HL-60 (cell line): ENCODE measurements at regions not wholly inside any gene's neighbourhood (a gene's known extent, or its start where the extent isn't known, plus 50 kb on each side); places are given as distances from the start of the nearest gene placed in this dataset.

Experiments
- DNase-seq, 2 experiments: peaks; one replicate each; pipeline ENCODE4 v3.0.0-alpha.2; 2010 to 2020; ENCODE audit warnings: low read depth in 1 of 2, low spot score in 1 of 2
- H3K27ac ChIP-seq: fragments of 250-450 bp; sonication (Bioruptor Pico); replicated peaks from 2 replicates; pipeline ENCODE4 v1.5.1; 2020; ENCODE audit warnings: mild to moderate bottlenecking, moderate library complexity
- H3K27me3 ChIP-seq: fragments of 250-450 bp; sonication (Bioruptor Pico); 2 replicates; pipeline ENCODE4 v1.5.1; 2021; ENCODE audit warnings: mild to moderate bottlenecking, moderate library complexity; ENCODE audit not compliant: insufficient read depth, poor library complexity, severe bottlenecking
- H3K4me3 ChIP-seq: replicated peaks from 2 replicates; pipeline ENCODE4 v1.5.1; 2011; ENCODE audit warnings: mild to moderate bottlenecking, control low read depth, low read length; ENCODE audit not compliant: insufficient read depth
- GABPA ChIP-seq: IDR thresholded peaks from 2 replicates; pipeline ENCODE4 v1.6.1; 2012; ENCODE audit warnings: low read depth
- POLR2AphosphoS5 ChIP-seq: IDR thresholded peaks from 2 replicates; pipeline ENCODE4 v1.6.1; 2012; ENCODE audit warnings: low read depth
- SPI1 ChIP-seq: IDR thresholded peaks from 2 replicates; pipeline ENCODE4 v1.6.1; 2012; ENCODE audit warnings: low read depth, mild to moderate bottlenecking, borderline replicate concordance
- TF ChIP-seq, protein P1 (sequence below): IDR thresholded peaks from 2 replicates; pipeline ENCODE4 v1.6.1; 2012; ENCODE audit warnings: low read depth; ENCODE audit not compliant: insufficient replicate concordance
- TF ChIP-seq, protein P2 (sequence below): IDR thresholded peaks from one replicate; pipeline ENCODE4 v1.5.1; 2011; ENCODE audit warnings: low read length, control low read depth, inconsistent platforms; ENCODE audit not compliant: insufficient read depth

DNA sequence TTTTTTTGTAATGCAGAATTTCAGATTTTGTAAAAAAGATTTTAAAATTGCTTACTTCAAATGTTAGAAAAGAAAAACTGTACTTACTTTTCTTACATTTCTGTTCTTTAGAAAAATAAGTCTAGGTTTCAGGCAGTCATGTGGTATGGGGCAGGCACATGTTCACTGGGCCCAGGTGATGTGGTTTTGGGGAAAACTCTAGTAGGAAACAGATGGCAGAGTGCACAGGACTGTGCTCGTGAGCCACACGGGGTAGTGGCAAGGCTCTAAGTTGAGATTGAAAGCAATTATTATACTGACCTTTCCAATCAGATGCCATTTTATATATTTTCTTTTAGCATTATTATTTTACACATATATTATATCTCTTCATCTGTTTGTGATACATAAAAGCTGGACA, 1036.9 kb upstream of the TMEFF2 start:
- no peak overlapping the region for H3K27ac ChIP-seq
- no peaks in the 10 kb centered on the region for H3K27me3 ChIP-seq
- DNase-seq: no peak
- TF ChIP-seq POLR2AphosphoS5: no peak
- TF ChIP-seq GABPA: no peak
- TF ChIP-seq, protein P1, sequence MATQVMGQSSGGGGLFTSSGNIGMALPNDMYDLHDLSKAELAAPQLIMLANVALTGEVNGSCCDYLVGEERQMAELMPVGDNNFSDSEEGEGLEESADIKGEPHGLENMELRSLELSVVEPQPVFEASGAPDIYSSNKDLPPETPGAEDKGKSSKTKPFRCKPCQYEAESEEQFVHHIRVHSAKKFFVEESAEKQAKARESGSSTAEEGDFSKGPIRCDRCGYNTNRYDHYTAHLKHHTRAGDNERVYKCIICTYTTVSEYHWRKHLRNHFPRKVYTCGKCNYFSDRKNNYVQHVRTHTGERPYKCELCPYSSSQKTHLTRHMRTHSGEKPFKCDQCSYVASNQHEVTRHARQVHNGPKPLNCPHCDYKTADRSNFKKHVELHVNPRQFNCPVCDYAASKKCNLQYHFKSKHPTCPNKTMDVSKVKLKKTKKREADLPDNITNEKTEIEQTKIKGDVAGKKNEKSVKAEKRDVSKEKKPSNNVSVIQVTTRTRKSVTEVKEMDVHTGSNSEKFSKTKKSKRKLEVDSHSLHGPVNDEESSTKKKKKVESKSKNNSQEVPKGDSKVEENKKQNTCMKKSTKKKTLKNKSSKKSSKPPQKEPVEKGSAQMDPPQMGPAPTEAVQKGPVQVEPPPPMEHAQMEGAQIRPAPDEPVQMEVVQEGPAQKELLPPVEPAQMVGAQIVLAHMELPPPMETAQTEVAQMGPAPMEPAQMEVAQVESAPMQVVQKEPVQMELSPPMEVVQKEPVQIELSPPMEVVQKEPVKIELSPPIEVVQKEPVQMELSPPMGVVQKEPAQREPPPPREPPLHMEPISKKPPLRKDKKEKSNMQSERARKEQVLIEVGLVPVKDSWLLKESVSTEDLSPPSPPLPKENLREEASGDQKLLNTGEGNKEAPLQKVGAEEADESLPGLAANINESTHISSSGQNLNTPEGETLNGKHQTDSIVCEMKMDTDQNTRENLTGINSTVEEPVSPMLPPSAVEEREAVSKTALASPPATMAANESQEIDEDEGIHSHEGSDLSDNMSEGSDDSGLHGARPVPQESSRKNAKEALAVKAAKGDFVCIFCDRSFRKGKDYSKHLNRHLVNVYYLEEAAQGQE: no peak
- TF ChIP-seq, protein P2, sequence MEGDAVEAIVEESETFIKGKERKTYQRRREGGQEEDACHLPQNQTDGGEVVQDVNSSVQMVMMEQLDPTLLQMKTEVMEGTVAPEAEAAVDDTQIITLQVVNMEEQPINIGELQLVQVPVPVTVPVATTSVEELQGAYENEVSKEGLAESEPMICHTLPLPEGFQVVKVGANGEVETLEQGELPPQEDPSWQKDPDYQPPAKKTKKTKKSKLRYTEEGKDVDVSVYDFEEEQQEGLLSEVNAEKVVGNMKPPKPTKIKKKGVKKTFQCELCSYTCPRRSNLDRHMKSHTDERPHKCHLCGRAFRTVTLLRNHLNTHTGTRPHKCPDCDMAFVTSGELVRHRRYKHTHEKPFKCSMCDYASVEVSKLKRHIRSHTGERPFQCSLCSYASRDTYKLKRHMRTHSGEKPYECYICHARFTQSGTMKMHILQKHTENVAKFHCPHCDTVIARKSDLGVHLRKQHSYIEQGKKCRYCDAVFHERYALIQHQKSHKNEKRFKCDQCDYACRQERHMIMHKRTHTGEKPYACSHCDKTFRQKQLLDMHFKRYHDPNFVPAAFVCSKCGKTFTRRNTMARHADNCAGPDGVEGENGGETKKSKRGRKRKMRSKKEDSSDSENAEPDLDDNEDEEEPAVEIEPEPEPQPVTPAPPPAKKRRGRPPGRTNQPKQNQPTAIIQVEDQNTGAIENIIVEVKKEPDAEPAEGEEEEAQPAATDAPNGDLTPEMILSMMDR: no peak
- TF ChIP-seq SPI1: no peak
- H3K4me3 ChIP-seq: no peak overlapping the region

DNA sequence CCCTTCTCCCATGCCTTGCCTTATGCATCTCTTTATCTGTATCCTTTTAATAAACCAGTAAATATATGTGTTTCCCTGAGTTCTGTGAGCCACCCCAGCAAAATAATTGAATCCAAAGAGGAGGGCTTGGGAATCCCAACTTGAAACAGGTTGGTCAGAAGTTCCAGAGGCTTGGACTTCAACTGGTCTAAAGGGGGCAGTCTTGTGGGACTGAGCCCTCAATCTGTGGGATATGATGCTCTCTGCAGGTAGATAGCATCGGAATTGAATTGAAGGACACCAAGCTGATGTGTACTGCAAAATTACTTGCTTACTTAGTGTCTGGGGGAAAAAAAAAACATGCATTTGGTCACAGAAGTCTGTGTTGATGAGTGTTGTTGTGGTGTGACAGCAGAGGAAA, 1033.5 kb upstream of the TMEFF2 start:
- DNase-seq: no peak
- TF ChIP-seq, protein P2: no peak
- TF ChIP-seq, protein P1: no peak
- TF ChIP-seq POLR2AphosphoS5: no peak
- TF ChIP-seq GABPA: no peak
- no peak for TF ChIP-seq SPI1
- Histone ChIP-seq H3K4me3 (no peak overlapping the region), H3K27ac (no peak overlapping the region), H3K27me3 (no peaks in the 10 kb centered on the region)

DNA sequence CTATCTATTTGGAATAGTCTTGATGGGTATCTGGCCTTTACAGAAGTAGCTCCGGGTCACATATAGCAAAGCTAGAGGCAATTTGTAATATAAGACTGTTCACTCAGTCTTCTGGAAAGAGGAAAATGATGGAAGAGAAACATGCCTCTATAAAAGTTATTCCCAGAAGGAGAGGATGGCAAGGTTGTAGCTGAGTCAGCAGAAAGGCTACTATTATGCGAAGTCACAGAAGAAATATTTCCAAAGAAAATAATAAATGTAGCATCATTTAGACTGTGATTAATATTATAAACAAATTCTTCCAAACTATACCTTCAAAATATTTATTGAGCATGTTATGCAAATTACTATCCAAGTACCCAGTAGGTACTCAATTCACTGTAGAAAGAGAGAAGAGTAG, 1027.7 kb upstream of the TMEFF2 start:
- TF ChIP-seq GABPA (no peak), SPI1 (no peak), POLR2AphosphoS5 (no peak)
- TF ChIP-seq, protein P2: no peak
- TF ChIP-seq, protein P1: no peak
- no peak for DNase-seq
- Histone ChIP-seq H3K27me3 (no peaks in the 10 kb centered on the region), H3K27ac (no peak overlapping the region), H3K4me3 (no peak overlapping the region)
